ENCODE measurements at regions not wholly inside any gene's neighbourhood (a gene's known extent, or its start where the extent isn't known, plus 50 kb on each side); places are given as distances from the start of the nearest gene placed in this dataset.
A peak's percentile ranks its signal among the peaks of the same experiment; 100 is the strongest.

DNA sequence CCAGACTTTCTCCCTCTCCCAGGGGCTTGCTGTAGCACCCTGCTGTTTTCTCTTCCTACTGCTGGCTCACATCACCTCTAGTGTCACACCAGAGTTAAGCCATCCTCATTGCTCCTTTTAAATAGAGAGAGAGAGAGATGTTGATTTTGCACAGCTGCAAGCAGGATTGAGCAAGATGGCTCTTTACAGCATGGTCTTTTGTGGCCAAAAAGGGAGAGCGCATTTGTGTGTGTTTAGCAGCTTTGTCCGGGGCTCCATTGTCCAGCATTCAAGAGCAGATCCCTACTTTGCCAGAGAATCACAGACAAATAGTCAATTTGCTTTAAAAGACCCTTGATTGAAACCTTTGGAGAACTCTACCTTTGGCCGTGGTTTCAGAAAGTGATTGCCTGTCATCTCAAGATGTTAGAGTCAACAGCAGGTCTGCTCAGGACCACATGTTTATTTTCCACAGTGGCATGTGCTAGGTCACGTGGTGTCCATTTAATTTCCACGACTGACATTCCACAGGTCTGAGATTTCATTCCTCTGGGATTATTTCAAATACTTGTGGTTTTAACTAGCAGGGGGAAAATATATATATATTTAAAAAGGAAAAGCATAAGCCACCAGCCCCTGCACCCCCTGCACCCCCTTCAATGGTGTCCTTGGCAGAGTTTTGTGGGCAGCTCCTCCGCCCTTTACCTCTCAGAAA is 359.9 kb upstream of the SLC14A2 start:
- TF ChIP-seq, protein P1, sequence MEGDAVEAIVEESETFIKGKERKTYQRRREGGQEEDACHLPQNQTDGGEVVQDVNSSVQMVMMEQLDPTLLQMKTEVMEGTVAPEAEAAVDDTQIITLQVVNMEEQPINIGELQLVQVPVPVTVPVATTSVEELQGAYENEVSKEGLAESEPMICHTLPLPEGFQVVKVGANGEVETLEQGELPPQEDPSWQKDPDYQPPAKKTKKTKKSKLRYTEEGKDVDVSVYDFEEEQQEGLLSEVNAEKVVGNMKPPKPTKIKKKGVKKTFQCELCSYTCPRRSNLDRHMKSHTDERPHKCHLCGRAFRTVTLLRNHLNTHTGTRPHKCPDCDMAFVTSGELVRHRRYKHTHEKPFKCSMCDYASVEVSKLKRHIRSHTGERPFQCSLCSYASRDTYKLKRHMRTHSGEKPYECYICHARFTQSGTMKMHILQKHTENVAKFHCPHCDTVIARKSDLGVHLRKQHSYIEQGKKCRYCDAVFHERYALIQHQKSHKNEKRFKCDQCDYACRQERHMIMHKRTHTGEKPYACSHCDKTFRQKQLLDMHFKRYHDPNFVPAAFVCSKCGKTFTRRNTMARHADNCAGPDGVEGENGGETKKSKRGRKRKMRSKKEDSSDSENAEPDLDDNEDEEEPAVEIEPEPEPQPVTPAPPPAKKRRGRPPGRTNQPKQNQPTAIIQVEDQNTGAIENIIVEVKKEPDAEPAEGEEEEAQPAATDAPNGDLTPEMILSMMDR (IDR thresholded peaks at IDR 0.05), result no peak
- TF ChIP-seq POLR2A (IDR thresholded peaks at IDR 0.05), result no peak
- peak; percentile 50 to 75 (median 62) for TF ChIP-seq POLR2AphosphoS5 (IDR thresholded peaks at IDR 0.05)

Data from transverse colon (tissue), 4 donors.